G401 (cell line): ENCODE measurements at regions not wholly inside any gene's neighbourhood (a gene's known extent, or its start where the extent isn't known, plus 50 kb on each side); places are given as distances from the start of the nearest gene placed in this dataset.

Experiments
- DNase-seq: peaks from one replicate; pipeline ENCODE4 v3.0.0-alpha.2; 2015; ENCODE audit warnings: low spot score
- in situ Hi-C: cut with HindIII; loops from 2 replicates; pipeline ENCODE4 v1.10.0; 2016; ENCODE audit warnings: low sequenced_read_pairs, mixed read lengths

- no peak for DNase-seq
- in situ Hi-C loops = no loop called here
These were observed 57.5 kb upstream of the KLF13 start for GRCh38 chr15:31268911-31269784.

- in situ Hi-C loops = no loop called here
- no peak for DNase-seq
These were observed 56.6 kb upstream of the KLF13 start for GRCh38 chr15:31269816-31270575.

- in situ Hi-C loops = no loop called here
- no peak for DNase-seq
These were observed 55.9 kb upstream of the KLF13 start for GRCh38 chr15:31270767-31271166.

GRCh38 chr15:31271224-31271635 lies 55.4 kb upstream of the KLF13 start:
- in situ Hi-C loops = no loop called here
- DNase-seq = no peak

DNA sequence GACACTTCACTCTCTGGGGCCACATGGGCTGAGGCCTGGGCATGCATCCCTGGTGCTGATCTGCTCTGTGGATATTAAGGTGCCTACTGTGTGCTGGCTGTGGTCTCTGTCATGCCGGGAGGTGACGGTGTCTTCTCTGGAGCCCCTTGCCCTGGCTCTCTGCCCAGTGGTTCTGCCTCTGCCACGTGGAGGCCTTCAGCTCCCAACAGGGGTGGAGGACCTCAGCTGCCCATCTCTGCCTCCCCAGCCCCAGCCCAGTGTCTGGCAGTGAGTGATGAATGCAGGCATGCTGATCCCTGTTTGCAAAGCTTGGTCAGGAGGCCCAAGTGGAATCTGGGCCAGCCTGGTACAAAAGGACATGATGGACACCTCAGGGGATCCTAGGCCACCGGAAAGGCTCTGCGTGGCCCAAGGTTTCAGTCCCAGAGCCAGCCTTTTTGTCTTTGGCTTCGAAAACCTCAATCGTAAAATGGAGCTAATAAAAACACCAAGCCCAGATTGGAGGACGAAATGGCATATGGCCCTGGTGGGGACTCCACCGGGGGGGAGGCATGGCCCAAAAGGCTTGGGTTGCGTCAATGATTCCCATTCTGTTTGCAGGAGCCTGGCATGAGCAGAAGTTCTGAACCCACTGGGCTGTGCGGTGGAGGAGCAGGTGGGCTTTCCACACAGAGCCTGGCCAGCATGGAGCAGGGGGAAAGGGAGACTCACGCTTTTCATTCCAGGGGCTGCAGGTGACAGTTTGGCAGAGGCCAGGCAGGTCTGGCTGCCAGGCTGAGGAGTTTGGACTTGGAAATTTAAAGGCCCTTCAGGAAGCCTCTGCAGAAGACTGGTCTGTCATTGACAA lies 54.7 kb upstream of the KLF13 start:
- in situ Hi-C loops = no loop called here
- DNase-seq = peak; percentile 99

- peak; percentile 98 for DNase-seq
- in situ Hi-C loops = no loop called here
These were observed 53.9 kb upstream of the KLF13 start for GRCh38 chr15:31272558-31273257.

DNA sequence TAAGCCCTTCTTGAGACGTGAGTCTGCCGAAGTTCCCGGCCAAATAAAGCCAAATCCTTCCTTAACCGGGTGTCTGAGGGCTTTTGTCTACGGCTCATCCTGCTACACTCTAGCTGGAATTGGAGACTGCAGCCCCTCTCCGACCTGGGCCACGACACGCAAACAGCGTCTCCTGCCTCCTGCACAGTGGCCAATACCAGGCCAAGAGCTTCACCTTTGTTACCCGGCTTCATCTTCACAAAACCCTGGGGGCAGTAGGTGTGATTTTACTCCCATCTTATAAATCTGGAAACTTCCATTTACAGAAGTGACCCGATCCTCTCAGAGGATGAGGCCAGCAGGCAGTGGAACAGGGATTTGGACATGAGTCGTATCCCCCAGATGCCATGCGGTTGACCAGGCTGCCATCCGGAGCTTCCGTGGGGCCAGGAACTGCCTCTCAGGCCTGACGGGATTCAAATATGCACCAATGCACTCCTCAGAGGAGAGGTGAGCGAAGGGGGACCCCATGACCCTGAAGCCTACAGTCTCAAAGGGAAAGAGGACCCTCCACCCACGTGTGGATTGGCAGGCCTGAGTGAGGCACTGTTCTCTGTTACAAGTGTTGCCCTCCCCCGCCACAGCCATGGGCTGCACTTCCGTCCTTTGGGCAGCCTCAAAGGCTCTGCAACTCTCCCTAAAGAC lies 53.2 kb upstream of the KLF13 start:
- DNase-seq = no peak
- in situ Hi-C loops = no loop called here

DNA sequence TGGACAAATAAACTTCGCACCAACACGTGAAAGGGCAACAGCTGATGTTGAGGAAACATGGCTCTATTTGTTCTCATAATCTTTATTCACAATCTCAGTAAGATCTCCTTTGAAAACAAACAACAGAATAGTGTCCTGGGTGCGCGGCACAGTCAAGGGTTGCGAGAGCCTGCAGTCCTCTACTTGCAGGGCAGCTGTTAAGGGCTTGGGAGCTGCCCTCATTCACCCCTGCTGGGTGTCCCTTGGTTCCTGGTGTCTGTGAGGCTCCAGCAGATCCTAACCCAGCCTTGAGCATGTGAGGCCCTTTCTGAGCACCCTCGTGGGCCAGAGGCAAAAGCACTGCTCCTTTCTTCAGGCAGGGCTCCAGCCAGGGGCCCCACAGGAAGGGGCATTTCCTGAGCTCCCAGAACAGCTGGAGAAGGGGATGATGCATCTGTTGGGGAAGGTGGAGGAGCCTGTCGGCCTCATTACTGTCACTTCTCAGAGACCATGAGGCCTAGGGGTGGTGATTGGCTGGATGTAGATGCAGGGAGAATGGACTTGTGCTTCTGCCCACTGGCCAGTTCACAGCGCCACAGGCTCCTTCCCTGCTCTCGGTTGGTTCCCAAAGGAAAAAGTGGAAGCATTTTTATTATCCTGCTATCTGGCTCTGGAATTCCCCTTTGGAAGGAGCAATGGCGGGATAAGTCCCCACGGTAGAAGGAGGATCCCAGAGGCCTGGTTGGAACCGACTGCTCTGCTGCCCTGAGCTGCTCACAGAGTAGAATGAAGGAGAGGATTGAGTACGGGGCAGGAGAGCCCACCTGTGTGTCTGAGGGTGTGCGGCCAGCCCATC lies 51.9 kb upstream of the KLF13 start:
- DNase-seq = no peak
- in situ Hi-C loops = no loop called here

DNA sequence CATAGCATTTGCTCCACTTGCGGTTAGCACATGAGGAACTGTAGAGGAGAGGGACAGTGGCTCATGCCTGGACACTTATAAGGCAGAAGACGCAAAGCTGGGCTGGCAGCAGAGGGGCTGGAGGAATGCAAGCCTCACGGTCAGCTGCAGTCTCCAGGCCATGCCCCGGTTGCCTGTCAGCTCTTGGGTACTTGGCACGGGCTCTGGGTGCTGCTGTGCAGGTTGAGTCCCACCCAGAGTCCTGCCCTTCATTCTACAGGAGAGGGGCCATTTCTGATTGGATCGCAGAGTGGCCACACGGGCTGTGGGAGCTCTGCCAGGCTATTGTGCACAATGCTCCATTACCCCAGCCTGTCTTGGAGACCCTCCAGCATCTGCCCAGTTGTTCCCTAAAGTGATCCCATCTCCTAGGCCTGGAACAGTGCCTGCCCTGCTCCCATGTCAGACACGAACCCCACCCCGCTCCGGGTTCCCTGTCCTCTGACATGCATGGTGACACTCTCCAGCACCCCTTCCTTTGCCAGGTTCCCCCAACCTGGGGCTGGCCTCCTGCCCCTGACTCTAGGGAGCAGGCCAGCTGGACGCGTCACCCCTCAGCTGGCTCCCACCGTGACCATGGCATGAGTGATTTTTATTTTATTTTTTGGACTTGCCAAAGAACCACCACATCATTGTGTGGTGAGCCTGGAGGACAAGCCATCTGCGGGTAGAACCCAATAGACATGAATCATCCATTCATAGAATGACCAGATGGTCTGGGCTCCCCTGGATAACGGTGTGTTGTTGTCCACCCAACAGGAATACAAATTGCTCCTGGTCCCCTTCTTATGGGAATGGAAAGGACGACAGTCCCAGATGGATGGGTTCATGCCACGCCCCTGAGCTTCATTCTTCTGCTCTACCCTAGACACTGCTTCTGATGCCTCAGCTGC lies 51.0 kb upstream of the KLF13 start:
- in situ Hi-C loops = no loop called here
- DNase-seq = peak; percentile 55

DNA sequence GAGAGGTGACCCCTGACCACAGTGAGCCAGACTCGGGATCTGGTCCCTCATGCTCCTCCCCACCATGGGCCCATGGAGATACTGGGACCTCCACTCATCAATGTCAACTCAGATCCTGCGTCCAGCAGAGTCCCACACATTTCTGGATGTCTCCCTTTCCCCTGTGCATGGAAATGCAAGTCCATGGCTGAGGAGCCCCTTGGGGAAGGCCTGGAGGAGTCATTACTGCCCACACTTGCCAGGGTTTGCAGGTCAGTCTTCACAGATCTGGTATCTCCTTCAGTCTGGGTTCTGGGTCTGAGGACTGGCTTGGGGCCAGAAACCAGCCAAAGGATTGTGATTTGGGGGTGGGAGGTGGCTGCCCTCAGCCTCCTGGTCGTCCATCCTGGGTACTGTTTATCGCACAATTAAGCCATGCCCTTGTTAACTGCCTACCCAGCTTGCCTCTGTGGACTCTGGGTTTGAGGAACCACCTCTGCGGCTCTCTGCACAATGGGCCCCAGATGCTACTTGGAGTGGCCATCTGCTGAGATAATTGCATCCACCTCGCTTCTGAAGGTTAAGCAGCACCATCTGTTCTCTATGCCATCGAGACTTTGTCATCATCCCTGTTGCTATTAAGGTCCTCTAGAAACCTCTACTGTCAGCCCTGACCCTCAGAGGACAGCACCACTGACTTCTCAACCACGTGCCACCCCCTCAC lies 49.9 kb upstream of the KLF13 start:
- peak; percentile 95 for DNase-seq
- in situ Hi-C loops = no loop called here
